Stimulated activated CD8-positive, alpha-beta memory T cell treated with anti-CD3 and anti-CD28 coated beads, Interleukin-7, amount 100 ng/mL, for 48 hours (primary cell): ENCODE measurements at regions not wholly inside any gene's neighbourhood (a gene's known extent, or its start where the extent isn't known, plus 50 kb on each side); places are given as distances from the start of the nearest gene placed in this dataset.
"Not testable (repeated sequence)": the region's sequence is repeated elsewhere in the genome, so short reads cannot be mapped to it uniquely, and the experiment has no call there.

Source experiments
- DNase-seq, 2 donors: peaks; one replicate each; pipeline ENCODE4 v3.0.0-alpha.2; 2020; ENCODE audit warnings: low read depth in 1 of 2; ENCODE audit errors: extremely low read depth in 1 of 2

DNA sequence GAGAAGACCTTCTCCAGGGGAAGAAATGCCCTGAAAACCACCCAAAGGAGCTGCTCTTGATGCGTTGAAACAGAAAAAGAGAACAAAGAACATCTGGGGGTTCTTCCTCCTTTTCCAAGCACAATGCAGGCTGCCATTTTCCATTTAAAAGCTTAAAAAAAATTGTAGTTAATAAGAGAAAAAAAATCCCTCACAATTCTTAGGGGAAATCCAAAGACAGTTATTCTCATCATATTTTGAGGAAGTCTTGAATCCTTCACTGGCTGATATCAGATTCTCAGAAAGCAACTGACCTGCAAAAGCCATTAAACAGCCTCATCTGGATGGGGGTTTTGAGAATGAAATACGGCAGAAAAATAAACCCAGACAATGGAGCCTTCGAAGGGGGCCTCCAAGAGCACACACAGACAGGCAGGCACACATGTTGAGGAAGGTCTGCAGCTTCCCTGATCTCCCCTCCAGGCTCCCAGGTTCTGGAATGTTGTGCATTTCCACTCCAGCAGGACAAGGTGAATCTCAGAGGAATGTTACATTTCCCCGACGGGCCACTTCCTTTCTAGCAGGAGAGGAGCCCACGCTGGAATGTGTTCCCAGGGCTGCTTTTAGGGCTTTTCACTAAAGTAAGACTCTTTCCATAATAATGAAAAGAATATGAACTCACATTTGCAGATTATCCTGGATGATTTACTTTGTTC is 159.4 kb upstream of the S1PR3 start:
- DNase-seq, result no peak

DNA sequence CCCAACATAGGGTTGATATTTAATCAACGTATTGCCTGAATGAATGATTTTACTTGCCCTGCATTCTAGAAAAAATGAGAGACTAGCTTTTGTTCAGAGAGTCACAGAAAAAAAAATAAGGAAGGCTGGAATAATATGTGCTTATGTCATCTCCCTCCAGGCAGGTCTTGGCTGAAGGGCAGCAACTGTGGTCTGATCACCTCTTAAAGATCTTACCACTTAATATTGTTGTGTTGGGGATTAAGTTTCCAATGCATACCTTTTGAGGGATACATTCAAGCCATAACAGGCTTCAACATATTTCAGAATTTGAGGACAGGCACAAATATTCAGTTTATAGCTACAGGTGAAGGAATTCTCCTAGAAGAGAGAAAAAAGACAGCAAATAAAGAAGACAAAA is 157.3 kb upstream of the S1PR3 start:
- no peak for DNase-seq

DNA sequence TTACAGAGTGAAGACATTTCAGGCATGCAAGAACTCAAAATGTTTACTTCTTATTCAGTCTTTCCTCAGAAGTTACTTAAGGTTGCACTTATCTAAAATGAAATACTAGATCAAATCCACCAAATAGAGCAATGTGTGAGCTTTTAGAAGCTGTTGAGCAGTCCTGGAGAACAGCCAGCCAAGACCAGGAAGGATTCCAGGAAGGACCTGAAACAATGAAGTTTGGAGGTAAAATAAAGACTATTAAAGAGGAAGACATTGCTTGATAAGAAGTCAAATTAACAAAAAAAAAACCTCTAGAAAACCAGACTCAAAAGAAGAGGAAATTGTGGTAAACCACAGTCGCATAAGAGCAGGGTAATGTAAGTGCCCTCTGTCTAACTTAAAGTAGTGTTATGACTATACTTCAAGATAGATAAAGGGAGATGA is 156.2 kb upstream of the S1PR3 start:
- DNase-seq, result no peak

DNA sequence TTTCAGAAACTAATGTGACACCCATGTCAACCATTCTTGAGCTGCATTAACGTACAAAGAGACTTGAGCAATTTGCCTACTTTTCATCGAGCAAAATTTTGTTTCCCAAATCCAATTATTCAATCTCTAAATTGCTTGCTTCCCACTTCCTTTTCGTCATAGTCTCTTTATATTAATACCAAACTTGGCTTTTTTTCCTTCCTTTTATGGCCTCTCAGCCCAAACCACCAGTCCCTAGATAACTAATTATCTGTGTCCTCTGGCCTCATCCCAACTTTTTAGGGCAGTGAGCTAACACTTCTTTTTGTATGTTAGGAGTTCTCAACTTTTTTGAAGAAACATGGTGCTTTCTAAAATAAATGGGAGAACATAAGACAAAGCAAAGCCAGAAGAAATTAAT is 155.5 kb upstream of the S1PR3 start:
- DNase-seq, result no peak

DNA sequence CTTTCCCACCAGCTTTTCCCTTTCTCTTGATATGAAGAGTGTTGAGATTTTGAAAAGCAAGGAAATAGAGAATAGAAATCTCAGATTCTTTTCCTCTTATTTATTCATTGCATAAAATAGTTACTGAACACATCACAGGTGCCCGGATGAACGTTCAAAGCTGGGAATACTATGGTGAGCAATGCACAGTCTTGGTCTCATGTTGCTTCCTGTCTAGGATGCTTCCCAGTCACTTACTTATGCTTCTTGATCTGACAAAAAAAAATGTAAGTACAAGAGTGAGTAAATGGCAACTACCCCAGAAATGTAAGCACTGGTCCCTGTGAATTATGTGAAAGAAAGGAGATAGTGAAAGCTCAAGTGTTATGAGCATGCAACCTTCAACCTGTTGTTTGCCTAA is 153.5 kb upstream of the S1PR3 start:
- no peak for DNase-seq

DNA sequence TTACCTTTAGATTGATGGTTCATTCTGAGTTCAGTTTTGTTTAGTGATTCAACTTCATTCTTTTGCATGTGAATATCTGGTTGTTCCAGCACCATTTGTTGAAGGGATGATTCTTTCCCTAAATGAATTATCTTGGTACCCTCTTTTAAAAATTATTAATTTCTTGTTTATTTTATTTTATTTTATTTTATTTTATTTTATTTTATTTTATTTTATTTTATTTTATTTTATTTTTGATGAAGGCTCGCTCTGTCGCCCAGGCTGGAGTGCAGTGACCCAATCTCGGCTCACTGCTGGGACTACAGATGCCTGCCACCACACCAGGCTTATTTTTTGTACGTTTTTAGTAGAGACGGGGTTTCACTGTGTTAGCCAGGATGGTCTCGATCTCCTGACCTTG is 141.4 kb upstream of the S1PR3 start:
- DNase-seq, result not testable (repeated sequence)

DNA sequence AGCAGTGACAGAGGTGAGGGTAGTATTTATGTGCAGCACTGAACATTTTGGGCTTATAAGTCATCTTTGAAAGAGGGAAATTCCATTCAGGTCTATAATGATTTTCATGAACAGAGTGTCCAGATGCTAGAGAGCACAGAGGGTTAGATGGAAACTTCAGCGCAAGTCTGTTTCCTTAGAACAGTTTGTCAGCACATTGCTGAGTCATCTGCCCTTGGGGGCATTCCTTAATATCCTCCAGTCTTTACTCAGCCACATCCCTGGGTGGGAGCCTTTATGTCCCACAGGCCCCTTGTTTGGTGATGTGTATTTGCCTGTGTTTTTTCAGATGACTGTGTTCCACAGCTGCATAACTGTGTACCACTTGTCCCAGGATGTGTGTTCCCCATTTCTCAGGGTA is 138.5 kb upstream of the S1PR3 start:
- DNase-seq, result no peak

DNA sequence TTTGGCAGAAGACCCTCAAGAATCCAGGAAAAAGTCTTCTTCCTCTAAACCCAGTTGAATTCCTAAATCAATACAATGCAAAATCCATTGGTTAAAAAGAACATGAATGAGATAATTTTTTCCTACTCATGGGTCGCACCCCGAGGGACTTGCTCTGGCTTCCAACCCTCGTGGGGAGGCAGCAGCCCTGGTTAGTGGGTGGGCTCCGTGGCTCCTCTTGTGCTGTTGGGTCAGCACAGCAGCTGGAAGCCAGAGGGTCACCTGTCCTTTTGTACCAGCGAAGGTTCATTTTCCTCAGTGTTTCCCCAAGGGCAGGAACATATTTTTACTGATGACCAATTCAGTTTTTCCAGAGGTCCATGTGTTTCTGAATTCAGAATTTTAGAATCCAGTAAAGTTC is 120.6 kb upstream of the S1PR3 start:
- no peak for DNase-seq

DNA sequence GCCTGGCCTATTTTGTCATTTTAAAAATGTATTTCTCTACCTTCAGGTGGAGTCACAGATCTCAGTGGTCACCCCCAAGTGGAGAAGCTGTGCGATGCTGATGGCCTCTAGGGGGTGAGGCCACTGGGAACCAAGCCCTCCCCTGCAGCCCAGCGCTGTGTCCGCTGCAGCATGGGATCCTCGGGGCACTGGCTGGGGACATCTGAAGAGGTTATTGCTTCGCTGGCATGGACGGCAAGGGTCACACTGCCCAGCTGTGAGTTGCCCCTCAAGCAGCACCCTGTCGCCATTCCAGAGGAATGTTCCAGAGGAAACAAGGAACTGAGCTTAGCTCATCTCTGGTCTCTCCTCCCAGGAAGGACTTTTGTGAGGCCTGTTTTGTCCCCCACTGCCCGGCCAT is 119.6 kb upstream of the S1PR3 start:
- no peak for DNase-seq

DNA sequence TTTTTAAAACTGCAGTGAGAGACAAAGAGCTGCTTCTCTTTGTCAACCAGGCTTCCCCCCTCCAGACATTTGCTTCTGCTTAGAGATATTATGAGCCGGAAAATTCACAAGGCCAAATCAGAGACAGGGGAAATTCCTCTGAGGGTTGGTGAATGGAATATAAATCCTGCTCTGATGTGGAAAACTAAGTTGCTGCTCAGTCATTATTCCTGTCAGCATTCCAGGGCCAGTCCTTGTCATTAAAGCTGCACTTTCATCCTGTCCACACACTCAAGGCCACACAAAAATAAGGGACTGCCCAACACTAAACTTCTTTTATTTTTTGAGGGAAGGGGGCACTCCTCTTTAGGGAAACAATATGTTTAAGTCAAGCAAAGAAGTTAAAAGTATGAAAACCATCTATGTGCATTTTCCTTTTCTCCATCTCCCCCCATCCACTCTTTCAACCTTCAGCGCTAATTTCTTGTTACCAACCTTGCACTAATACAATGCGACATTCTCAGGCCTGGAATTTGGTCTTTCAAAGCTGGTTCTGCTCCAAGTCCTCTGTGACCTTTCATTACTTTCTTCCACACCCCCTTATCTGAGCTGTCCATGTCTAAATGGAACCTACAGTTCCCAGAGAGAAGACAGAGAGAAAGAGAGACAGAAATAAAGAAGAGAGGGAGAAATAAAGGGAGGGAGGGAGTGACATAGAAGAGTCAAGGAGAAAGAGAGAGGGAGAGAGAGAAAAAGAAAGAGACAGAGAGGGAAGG is 118.9 kb upstream of the S1PR3 start:
- DNase-seq, result no peak

DNA sequence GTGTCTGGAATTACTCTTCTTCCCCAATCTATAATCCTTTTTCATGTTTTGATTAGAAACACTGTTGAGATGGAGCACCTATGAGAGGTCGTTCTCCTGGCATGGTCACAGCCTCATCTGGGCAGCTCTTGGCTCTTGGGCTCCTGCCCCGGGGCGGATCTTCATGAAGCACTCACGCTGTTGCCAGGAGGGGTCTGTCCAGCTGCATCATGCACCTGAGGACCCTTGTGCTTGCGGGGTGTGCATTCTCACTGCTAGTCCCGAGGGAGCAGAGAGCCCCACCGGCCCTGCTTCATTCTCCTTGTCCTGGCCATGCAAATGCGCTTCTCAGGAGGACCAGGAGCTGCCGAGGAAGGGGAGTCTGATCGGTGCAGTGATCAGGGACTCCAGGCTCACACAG is 117.6 kb upstream of the S1PR3 start:
- DNase-seq, result no peak

DNA sequence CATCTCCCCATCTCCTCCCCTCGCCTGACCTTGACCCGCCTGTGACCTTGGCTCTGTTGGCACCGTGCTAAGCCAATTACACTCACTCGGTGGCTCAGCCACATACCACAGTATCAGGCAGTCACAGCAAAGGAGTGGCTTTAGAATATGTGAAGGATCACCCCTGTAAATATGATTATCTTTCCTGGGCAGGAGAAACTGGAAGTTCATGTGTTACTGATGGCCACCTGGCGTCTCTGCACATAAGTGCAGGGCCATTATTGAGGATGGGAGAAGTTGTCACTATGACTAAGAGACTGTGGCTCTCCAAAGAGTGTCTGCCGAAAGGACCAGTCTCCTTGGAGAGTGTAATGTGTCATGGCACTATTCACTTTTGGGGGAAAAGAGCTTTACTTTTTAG is 116.9 kb upstream of the S1PR3 start:
- no peak for DNase-seq

DNA sequence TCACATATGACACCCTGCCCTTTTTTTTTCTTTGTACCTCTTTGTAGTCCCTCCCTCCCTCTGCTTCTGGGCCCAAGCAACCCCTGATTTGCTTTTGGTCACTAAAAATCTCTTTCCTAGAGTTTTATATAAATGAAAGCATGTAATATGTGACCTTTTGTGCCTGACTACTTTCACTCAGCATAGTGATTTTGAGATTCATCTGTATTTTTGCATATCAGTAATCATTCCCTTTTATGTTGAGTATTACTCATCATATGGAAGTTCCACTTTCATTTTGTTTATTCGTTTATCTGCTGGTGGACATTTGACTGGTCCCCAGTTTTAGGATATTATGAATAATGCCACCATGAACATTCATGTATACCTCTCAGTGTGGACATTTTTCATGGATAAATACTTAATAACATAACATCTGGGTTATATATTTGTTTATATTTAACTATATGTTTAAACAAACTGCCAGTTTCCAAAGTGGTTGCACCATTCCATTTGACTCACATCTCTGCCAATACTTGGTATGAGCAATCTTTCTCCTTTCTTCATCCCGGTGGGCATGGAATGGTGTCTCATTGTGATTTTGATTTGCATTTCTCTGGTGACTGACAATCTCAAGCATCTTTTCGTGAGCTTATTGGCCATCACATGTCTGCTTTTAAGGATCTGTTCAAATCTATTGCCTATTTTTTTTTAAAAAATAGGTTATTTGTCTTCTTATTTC is 115.7 kb upstream of the S1PR3 start:
- DNase-seq, result no peak

DNA sequence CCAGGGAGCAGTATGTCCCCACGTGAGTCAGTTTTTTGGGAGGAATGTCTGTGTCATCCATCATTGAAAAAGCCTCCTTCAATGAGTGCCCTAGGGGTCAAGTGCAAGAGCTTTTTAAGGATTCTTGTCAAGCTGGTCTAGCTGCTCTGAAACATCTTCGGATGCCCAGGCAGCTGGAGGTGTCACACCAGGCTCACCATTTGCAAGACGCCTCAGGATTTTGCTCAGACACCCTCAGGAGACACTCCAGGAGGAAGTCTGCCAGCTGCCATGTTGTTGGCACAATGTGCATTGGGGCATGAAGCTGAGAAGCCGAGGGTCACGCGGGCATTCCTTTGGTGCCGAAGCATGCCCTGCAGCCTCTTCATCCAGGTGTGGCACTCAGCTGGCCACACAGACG is 111.1 kb upstream of the S1PR3 start:
- DNase-seq, result no peak

DNA sequence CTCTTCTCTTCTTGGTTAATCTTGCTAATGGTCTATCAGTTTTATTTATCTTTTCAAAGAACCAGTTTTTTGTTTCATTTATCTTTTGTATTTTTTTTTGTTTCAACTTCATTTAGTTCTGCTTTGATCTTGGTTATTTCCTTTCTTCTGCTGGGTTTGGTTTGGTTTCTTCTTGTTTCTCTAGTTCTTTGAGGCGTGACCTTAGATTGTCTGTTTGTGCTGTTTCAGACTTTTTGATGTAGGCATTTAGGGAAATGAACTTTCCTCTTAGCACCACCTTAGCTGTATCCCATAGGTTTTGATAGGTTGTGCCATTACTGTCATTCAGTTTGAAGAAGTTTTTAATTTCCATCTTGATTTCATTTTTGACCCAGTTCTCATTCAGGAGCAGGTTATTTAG is 107.0 kb upstream of the S1PR3 start:
- DNase-seq, result not testable (repeated sequence)

DNA sequence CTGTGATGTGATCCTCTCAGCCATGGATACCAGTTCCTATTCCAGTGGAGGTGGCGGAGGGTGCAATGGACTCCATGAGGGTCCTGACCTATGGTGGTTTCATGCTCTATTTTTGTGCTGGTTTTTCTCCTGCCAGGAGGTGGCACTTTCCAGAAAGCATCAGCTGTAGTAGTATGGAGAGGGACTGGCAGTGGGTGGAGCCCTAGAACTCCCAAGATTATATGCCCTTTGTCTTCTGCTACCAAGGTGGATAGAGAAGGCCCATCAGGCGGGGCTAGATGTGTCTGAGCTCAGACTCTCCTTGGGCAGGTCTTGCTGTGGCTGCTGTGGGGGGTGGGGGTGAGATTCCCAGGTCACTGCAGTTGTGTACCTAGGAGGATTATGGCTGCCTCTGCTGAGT is 104.5 kb upstream of the S1PR3 start:
- not testable (repeated sequence) for DNase-seq

DNA sequence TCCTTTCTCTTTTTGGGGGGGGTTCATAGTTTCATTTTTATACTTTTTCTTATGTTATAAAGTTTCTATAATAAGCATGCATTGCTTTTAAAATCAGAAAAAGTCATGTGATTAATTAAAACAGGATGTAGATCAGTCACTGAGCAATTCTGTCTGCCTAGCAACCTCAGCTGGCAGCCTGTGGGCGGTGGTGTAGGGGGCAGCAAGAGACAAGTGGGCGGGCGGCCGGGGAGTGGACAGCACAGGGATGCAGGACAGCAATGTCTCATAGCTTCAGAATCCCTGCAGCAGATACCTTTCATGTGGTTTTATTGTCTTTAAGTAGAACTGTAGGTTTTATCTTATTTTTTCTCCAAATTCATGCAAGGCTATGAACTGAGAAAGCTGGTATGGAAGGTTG is 101.9 kb upstream of the S1PR3 start:
- DNase-seq, result no peak

DNA sequence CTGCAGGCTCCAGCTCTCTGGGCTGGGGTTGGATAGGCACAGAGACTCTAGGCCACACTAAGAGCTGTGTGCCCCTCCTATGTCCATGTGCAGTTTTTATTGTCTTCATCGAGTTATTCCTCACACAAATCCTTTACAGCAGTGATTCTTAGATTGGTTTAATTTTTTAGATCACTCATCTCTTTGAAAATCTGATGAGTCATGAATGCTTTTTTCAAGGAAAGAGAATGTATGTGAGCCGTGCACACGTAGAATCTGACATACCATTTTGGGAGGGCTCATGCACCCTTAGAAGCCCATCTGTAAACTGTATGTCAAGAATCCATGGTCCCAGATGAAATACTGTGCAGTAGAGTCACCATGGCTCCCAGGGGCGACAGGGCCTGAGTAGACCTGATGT is 100.7 kb upstream of the S1PR3 start:
- DNase-seq, result no peak

DNA sequence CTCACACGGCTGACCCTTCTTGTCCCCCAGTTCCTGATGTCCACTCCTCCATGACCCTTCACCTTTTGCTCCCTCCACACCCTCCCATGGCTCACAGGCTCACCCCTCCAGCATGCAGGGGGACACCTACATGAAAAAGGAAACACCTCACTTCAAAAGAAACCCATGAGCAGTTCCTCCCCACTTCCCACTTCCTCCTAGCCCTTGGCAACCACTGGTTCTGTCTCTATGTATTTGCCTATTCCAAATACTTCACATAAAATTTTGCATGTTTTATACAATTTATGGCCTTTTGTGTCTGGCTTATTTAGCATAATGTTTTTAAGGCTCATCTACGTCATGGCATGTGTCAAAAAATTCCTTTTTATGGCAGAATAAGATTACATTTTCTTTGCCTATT is 100.2 kb upstream of the S1PR3 start:
- DNase-seq, result no peak

DNA sequence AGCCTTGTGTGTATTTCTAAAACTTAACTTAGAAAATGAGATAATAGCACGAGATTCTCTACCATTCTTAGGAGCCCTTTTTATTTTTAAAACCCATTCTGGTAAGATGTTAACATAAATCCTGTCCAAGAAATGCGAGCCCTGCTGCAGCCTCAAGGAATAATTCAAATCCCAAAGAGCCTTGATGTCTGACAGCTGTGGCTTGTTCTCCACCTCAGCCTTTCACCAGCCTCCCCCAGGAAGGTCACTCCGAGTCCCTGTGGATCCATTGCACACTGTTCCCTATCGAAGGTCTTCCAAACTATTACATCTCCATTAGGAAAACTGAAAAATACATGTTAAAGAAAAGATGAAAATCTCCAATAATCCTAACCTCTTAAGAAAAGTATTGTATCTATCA is 98.5 kb upstream of the S1PR3 start:
- DNase-seq, result no peak

DNA sequence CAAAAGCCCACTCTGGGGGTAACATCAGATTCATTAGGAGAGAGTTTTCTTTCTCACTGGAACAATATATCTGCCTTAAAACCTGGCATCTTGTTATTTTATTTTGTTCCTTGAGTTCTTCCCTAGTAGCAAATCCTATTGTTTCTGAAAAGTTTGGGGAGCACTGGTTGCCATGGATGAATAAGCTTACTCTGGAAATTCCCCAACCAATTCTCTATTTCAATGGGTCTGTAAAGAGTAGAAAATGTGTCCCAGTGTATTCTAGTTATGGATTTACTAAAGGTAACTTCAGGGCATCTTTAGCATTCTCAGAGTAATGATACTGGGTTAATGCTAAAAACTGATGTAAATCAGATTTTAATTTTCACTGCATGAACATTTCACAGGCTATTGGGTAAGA is 94.2 kb upstream of the S1PR3 start:
- no peak for DNase-seq
